HEK293 (cell line): ENCODE measurements at regions not wholly inside any gene's neighbourhood (a gene's known extent, or its start where the extent isn't known, plus 50 kb on each side); places are given as distances from the start of the nearest gene placed in this dataset.
A peak's percentile ranks its signal among the peaks of the same experiment; 100 is the strongest.

ENCODE experiments used
- CTCF ChIA-PET: fragments of 350-600 bp; formaldehyde crosslinking; extraction: SDS; loops from one replicate; lab custom pipeline; 2021; ENCODE audit warnings: antibody characterized with exemption; lab: Yijun Ruan, JAX
- POLR2A ChIA-PET: fragments of 300-600 bp; formaldehyde crosslinking; extraction: SDS; loops from one replicate; lab custom pipeline; 2020; ENCODE audit warnings: antibody characterized with exemption, inconsistent platforms; lab: Yijun Ruan, JAX
- H3K27ac ChIP-seq: fragments of 200-500 bp; sonication (Bioruptor generic); 2 replicates; pipeline ENCODE4 v1.5.1; 2014; ENCODE audit warnings: low read depth, low read length, control low read depth, inconsistent platforms; ENCODE audit errors: extremely low read depth
- H3K36me3 ChIP-seq, 2 experiments: fragments of 200-500 bp in 1 of 2; sonication (Bioruptor generic) in 1 of 2; 1 replicate in 1 of 2; 2 replicates in 1 of 2; pipeline ENCODE4 v1.5.1; 2014 to 2017; ENCODE audit warnings: inconsistent platforms in 2 of 2, low read length in 2 of 2; ENCODE audit not compliant: control insufficient read depth in 2 of 2, insufficient read depth in 1 of 2
- H3K4me1 ChIP-seq: fragments of 200-500 bp; sonication (Bioruptor generic); 2 replicates; pipeline ENCODE4 v1.5.1; 2014; ENCODE audit warnings: mild to moderate bottlenecking, low read length, inconsistent platforms; ENCODE audit not compliant: control insufficient read depth, insufficient read depth
- H3K4me3 ChIP-seq: 2 replicates; pipeline ENCODE4 v1.5.1; 2011; ENCODE audit warnings: low read depth, mild to moderate bottlenecking, control low read depth, low read length, moderate library complexity
- H3K9me3 ChIP-seq: fragments of 200-500 bp; sonication (Bioruptor generic); 2 replicates; pipeline ENCODE4 v1.5.1; 2014; ENCODE audit warnings: low read depth, low read length, inconsistent platforms; ENCODE audit not compliant: control insufficient read depth, insufficient read depth
- AEBP2 ChIP-seq: fragments of 450-650 bp; formaldehyde crosslinking; IDR thresholded peaks from 2 replicates; pipeline ENCODE4 v1.5.1; 2016; ENCODE audit warnings: missing biosample characterization, missing genetic modification characterization, borderline replicate concordance
- EGR2 ChIP-seq: fragments of 450-650 bp; formaldehyde crosslinking; IDR thresholded peaks from 2 replicates; pipeline ENCODE4 v1.5.1; 2016; ENCODE audit warnings: low read depth, missing biosample characterization, missing genetic modification characterization
- OSR2 ChIP-seq: fragments of 450-650 bp; formaldehyde crosslinking; IDR thresholded peaks from 2 replicates; pipeline ENCODE4 v1.5.1; 2016; ENCODE audit warnings: missing biosample characterization, missing genetic modification characterization
- OVOL3 ChIP-seq: fragments of 450-650 bp; formaldehyde crosslinking; IDR thresholded peaks from 2 replicates; pipeline ENCODE4 v1.5.1; 2016; ENCODE audit warnings: missing biosample characterization, missing genetic modification characterization
- SCRT2 ChIP-seq: fragments of 450-650 bp; formaldehyde crosslinking; IDR thresholded peaks from 2 replicates; pipeline ENCODE4 v1.5.1; 2016; ENCODE audit warnings: missing biosample characterization, missing genetic modification characterization
- TCF7L2 ChIP-seq: IDR thresholded peaks from 2 replicates; pipeline ENCODE4 v1.6.1; 2011; ENCODE audit warnings: low read depth, mild to moderate bottlenecking, inconsistent platforms, low read length, moderate library complexity, borderline replicate concordance
- ZBTB17 ChIP-seq: fragments of 450-650 bp; formaldehyde crosslinking; IDR thresholded peaks from 2 replicates; pipeline ENCODE4 v1.5.1; 2016; ENCODE audit warnings: missing biosample characterization, missing genetic modification characterization
- ZNF140 ChIP-seq: fragments of 450-650 bp; formaldehyde crosslinking; IDR thresholded peaks from 2 replicates; pipeline ENCODE4 v1.5.1; 2016; ENCODE audit warnings: missing biosample characterization, missing genetic modification characterization
- ZNF174 ChIP-seq: fragments of 450-650 bp; formaldehyde crosslinking; IDR thresholded peaks from 2 replicates; pipeline ENCODE4 v1.5.0; 2017; ENCODE audit warnings: missing biosample characterization, mild to moderate bottlenecking, missing genetic modification characterization
- ZNF202 ChIP-seq: fragments of 450-650 bp; formaldehyde crosslinking; IDR thresholded peaks from 2 replicates; pipeline ENCODE4 v1.5.1; 2016; ENCODE audit warnings: missing biosample characterization, missing genetic modification characterization, borderline replicate concordance
- ZNF214 ChIP-seq: fragments of 450-650 bp; formaldehyde crosslinking; IDR thresholded peaks from 2 replicates; pipeline ENCODE4 v1.5.1; 2017; ENCODE audit warnings: missing biosample characterization, mild to moderate bottlenecking, missing genetic modification characterization, borderline replicate concordance
- ZNF223 ChIP-seq: fragments of 450-650 bp; formaldehyde crosslinking; IDR thresholded peaks from 2 replicates; pipeline ENCODE4 v1.5.1; 2016; ENCODE audit warnings: missing biosample characterization, missing genetic modification characterization
- ZNF239 ChIP-seq: fragments of 450-650 bp; formaldehyde crosslinking; IDR thresholded peaks from 2 replicates; pipeline ENCODE4 v1.5.1; 2016; ENCODE audit warnings: missing biosample characterization, missing genetic modification characterization
- ZNF37A ChIP-seq: fragments of 450-650 bp; IDR thresholded peaks from 2 replicates; pipeline ENCODE4 v1.5.1; 2018; ENCODE audit warnings: missing biosample characterization, missing genetic modification characterization
- ZNF416 ChIP-seq: fragments of 450-650 bp; formaldehyde crosslinking; IDR thresholded peaks from 2 replicates; pipeline ENCODE4 v1.5.1; 2016; ENCODE audit warnings: missing biosample characterization, missing genetic modification characterization
- ZNF473 ChIP-seq: fragments of 450-650 bp; formaldehyde crosslinking; IDR thresholded peaks from 2 replicates; pipeline ENCODE4 v1.5.1; 2017; ENCODE audit warnings: missing biosample characterization, missing genetic modification characterization
- ZNF558 ChIP-seq: fragments of 450-650 bp; formaldehyde crosslinking; IDR thresholded peaks from 2 replicates; pipeline ENCODE4 v1.5.1; 2016; ENCODE audit warnings: missing biosample characterization, missing genetic modification characterization
- ZNF600 ChIP-seq: fragments of 450-650 bp; formaldehyde crosslinking; IDR thresholded peaks from 2 replicates; pipeline ENCODE4 v1.5.1; 2016; ENCODE audit warnings: missing biosample characterization, missing genetic modification characterization
- ZNF610 ChIP-seq: fragments of 450-650 bp; formaldehyde crosslinking; IDR thresholded peaks from 2 replicates; pipeline ENCODE4 v1.5.1; 2016; ENCODE audit warnings: missing biosample characterization, missing genetic modification characterization, borderline replicate concordance
- ZNF623 ChIP-seq: fragments of 450-650 bp; formaldehyde crosslinking; IDR thresholded peaks from 2 replicates; pipeline ENCODE4 v1.5.1; 2016; ENCODE audit warnings: missing biosample characterization, missing genetic modification characterization
- ZNF664 ChIP-seq: fragments of 450-650 bp; formaldehyde crosslinking; IDR thresholded peaks from 2 replicates; pipeline ENCODE4 v1.5.1; 2016; ENCODE audit warnings: missing biosample characterization, missing genetic modification characterization
- ZNF677 ChIP-seq: fragments of 450-650 bp; IDR thresholded peaks from 2 replicates; pipeline ENCODE4 v1.5.0; 2018; ENCODE audit warnings: missing biosample characterization, mild to moderate bottlenecking, missing genetic modification characterization, moderate library complexity
- ZNF692 ChIP-seq: fragments of 450-650 bp; formaldehyde crosslinking; IDR thresholded peaks from 2 replicates; pipeline ENCODE4 v1.5.1; 2016; ENCODE audit warnings: missing biosample characterization, missing genetic modification characterization
- TF ChIP-seq, protein P1 (sequence below): fragments of 450-650 bp; formaldehyde crosslinking; IDR thresholded peaks from 2 replicates; pipeline ENCODE4 v1.5.1; 2016; ENCODE audit warnings: missing biosample characterization, missing genetic modification characterization
- TF ChIP-seq, protein P2 (sequence below): fragments of 450-650 bp; IDR thresholded peaks from 2 replicates; pipeline ENCODE4 v1.5.1; 2018; ENCODE audit warnings: missing biosample characterization, missing genetic modification characterization

GRCh38 chr14:22070119-22070982 is 396.7 kb upstream of the OR4E1 start:
- ChIA-PET CTCF (interaction anchor here (0.6 to 2.4 kb wide), 3 partner anchors 24 to 489 kb away, joined by 3 to 12 read pairs (median 3); no protein-coding TSS in a partner anchor), POLR2A (no interaction called here)
- no peaks in the 10 kb centered on the region for H3K36me3 ChIP-seq
- H3K4me1 ChIP-seq = no peaks in the 10 kb centered on the region
- TF ChIP-seq ZNF664 (tag by site-specific recombination) (no peak), ZNF202 (no peak), OVOL3 (no peak)
- TF ChIP-seq, protein P1, sequence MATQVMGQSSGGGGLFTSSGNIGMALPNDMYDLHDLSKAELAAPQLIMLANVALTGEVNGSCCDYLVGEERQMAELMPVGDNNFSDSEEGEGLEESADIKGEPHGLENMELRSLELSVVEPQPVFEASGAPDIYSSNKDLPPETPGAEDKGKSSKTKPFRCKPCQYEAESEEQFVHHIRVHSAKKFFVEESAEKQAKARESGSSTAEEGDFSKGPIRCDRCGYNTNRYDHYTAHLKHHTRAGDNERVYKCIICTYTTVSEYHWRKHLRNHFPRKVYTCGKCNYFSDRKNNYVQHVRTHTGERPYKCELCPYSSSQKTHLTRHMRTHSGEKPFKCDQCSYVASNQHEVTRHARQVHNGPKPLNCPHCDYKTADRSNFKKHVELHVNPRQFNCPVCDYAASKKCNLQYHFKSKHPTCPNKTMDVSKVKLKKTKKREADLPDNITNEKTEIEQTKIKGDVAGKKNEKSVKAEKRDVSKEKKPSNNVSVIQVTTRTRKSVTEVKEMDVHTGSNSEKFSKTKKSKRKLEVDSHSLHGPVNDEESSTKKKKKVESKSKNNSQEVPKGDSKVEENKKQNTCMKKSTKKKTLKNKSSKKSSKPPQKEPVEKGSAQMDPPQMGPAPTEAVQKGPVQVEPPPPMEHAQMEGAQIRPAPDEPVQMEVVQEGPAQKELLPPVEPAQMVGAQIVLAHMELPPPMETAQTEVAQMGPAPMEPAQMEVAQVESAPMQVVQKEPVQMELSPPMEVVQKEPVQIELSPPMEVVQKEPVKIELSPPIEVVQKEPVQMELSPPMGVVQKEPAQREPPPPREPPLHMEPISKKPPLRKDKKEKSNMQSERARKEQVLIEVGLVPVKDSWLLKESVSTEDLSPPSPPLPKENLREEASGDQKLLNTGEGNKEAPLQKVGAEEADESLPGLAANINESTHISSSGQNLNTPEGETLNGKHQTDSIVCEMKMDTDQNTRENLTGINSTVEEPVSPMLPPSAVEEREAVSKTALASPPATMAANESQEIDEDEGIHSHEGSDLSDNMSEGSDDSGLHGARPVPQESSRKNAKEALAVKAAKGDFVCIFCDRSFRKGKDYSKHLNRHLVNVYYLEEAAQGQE = 0 out of 2 replicates have a peak, but pooled peaks have one; percentile 23
- peak overlapping the region; percentile 2; the same call in 1 of the 2 replicates for H3K4me3 ChIP-seq
- H3K9me3 ChIP-seq = no peaks in the 10 kb centered on the region
- no peak overlapping the region for H3K27ac ChIP-seq

DNA sequence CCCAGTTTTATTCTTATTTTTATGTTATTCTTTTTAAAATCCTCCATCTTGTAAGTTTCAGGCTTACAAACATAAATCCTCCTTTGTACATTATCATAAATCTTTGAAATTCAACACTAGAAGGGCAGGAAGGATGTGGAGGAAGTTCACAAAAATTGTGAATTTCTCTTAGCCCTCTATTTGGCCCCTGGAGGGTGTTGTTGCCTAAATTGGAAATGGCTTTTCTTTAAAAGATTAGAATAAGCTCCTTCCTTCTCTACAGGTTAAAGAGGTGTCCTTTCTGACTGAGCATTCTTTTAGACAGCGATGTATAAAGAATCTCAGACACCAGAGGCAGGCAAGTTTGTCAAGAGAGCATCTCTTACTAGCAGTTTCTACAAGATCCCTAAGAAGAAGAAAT is 391.7 kb upstream of the OR4E1 start:
- POLR2A ChIA-PET = no interaction called here
- Histone ChIP-seq H3K9me3 (no peaks in the 10 kb centered on the region), H3K36me3 (no peaks in the 10 kb centered on the region), H3K4me3 (no peak overlapping the region), H3K4me1 (no peaks in the 10 kb centered on the region), H3K27ac (no peak overlapping the region)
- no peak for TF ChIP-seq OSR2
- TF ChIP-seq ZNF558 (tag by site-specific recombination) = no peak
- TF ChIP-seq ZNF473 (tag by site-specific recombination) = no peak
- no peak for TF ChIP-seq ZNF610 (tag by site-specific recombination)
- no peak for TF ChIP-seq SCRT2 (tag by site-specific recombination)
- TF ChIP-seq AEBP2 (tag by site-specific recombination) = no peak
- no peak for TF ChIP-seq ZBTB17 (tag by site-specific recombination)
- no peak for TF ChIP-seq ZNF600 (tag by site-specific recombination)
- TF ChIP-seq ZNF239 = no peak
- TF ChIP-seq ZNF174 = no peak
- no peak for TF ChIP-seq ZNF623 (tag by site-specific recombination)
- no peak for TF ChIP-seq ZNF37A
- no peak for TF ChIP-seq ZNF416 (tag by site-specific recombination)
- CTCF ChIA-PET = interaction anchor here (1.0 to 2.3 kb wide), 4 partner anchors 22 to 87 kb away, joined by 3 to 11 read pairs (median 6); no protein-coding TSS in a partner anchor

DNA sequence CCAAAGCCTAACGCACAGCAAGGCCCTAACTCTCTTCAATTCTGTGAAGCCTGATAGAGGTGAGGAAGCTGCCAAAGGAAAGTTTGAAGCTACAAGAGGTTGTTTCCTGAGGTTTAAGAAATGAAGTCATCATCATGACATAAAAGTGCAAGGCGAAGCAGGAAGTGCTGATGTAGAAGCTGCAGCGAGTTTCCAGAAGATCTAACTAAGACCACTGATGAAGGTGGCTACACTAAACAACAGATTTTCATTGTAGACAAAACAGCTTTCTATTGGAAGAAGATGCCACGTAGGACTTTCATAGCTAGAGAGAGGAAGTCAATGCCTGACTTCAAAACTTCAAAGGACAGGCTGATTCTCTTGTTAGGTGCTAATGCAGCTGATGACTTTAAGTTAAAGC is 385.6 kb upstream of the OR4E1 start:
- Histone ChIP-seq H3K4me1 (no peaks in the 10 kb centered on the region), H3K4me3 (no peak overlapping the region), H3K36me3 (no peaks in the 10 kb centered on the region), H3K9me3 (no peaks in the 10 kb centered on the region), H3K27ac (no peak overlapping the region)
- CTCF ChIA-PET = interaction anchor here (0.7 to 1.3 kb wide), 3 partner anchors 13 to 236 kb away, joined by 3 to 5 read pairs (median 4); no protein-coding TSS in a partner anchor
- POLR2A ChIA-PET = no interaction called here
- TF ChIP-seq TCF7L2 (no peak), ZNF223 (no peak), ZNF692 (no peak), EGR2 (tag by site-specific recombination) (no peak), ZNF214 (tag by site-specific recombination) (no peak), ZNF239 (no peak), ZNF677 (no peak), ZNF140 (tag by site-specific recombination) (no peak)
- TF ChIP-seq, protein P2, sequence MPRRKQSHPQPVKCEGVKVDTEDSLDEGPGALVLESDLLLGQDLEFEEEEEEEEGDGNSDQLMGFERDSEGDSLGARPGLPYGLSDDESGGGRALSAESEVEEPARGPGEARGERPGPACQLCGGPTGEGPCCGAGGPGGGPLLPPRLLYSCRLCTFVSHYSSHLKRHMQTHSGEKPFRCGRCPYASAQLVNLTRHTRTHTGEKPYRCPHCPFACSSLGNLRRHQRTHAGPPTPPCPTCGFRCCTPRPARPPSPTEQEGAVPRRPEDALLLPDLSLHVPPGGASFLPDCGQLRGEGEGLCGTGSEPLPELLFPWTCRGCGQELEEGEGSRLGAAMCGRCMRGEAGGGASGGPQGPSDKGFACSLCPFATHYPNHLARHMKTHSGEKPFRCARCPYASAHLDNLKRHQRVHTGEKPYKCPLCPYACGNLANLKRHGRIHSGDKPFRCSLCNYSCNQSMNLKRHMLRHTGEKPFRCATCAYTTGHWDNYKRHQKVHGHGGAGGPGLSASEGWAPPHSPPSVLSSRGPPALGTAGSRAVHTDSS = no peak
